Urinary bladder (tissue), 3 donors: ENCODE measurements at regions not wholly inside any gene's neighbourhood (a gene's known extent, or its start where the extent isn't known, plus 50 kb on each side); places are given as distances from the start of the nearest gene placed in this dataset.
"Not testable (repeated sequence)": the region's sequence is repeated elsewhere in the genome, so short reads cannot be mapped to it uniquely, and the experiment has no call there.

Experiments used
- DNase-seq: peaks from one replicate; pipeline ENCODE4 v3.0.0-alpha.2; 2015; ENCODE audit errors: extremely low spot score
- H3K27ac ChIP-seq: one replicate; pipeline ENCODE4 v1.5.1; 2013; ENCODE audit warnings: low read depth, mild to moderate bottlenecking, moderate library complexity
- H3K36me3 ChIP-seq: one replicate; pipeline ENCODE4 v1.6.1; 2013; ENCODE audit warnings: mild to moderate bottlenecking, moderate library complexity; ENCODE audit not compliant: insufficient read depth
- H3K4me1 ChIP-seq: one replicate; pipeline ENCODE4 v1.6.1; 2013; ENCODE audit warnings: mild to moderate bottlenecking, moderate library complexity; ENCODE audit not compliant: insufficient read depth
- H3K4me3 ChIP-seq: one replicate; pipeline ENCODE4 v1.5.1; 2013; ENCODE audit warnings: low read depth, low read length
- WGBS: extraction: QIAGEN DNeasy Blood & Tissue Kit; methylation state at CpG from one replicate; pipeline ENCODE4 v1.1.7; 2013; 5-methylcytosine and 5-hydroxymethylcytosine counted together
- donor health status: healthy with polysubstance abuse.
- donor health status: healthy.

GRCh38 chr3:8147711-8148110, 353.9 kb upstream of the LMCD1 start:
- Histone ChIP-seq H3K27ac (no peak overlapping the region), H3K4me1 (no peaks in the 10 kb centered on the region), H3K36me3 (no peaks in the 10 kb centered on the region), H3K4me3 (no peak overlapping the region)
- no peak for DNase-seq
- WGBS, result 75% methylated on average over 1 of the region's 1 CpG

- WGBS, result 74% methylated on average over 6 of the region's 6 CpGs
- DNase-seq, result no peak
Observed at GRCh38 chr3:8152821-8153418, 348.7 kb upstream of the LMCD1 start.

GRCh38 chr3:8153800-8154199, 347.8 kb upstream of the LMCD1 start:
- no peaks in the 10 kb centered on the region for H3K36me3 ChIP-seq
- DNase-seq, result no peak

More at GRCh38 chr3:8152821-8153418, 348.7 kb upstream of the LMCD1 start:
- Histone ChIP-seq H3K27ac (no peak overlapping the region), H3K36me3 (no peaks in the 10 kb centered on the region), H3K4me3 (no peak overlapping the region), H3K4me1 (no peaks in the 10 kb centered on the region)

DNA sequence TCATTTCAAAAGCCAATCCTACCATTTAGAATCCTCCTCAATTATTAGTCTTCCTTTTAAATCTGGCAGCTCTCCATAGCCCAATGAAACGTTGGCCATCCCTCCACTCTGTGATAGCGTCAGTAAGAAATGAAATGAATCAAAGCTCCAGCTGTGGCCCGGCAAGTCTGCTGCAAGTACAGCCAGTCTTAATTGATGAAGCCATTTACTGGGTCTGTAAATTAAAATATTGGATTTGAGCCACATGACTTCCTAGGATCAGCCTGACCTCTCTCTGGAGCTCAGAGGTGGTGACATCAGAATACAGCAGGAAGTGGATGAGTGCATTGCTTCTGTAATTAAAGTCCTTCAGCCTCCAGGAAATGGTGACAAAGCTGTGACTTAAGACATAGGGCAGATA, 347.0 kb upstream of the LMCD1 start:
- Histone ChIP-seq H3K4me1 (no peaks in the 10 kb centered on the region), H3K4me3 (no peak overlapping the region), H3K27ac (no peak overlapping the region), H3K36me3 (no peaks in the 10 kb centered on the region)
- no peak for DNase-seq
- WGBS, result 67% methylated on average over 3 of the region's 3 CpGs

More at GRCh38 chr3:8153800-8154199, 347.8 kb upstream of the LMCD1 start:
- Histone ChIP-seq H3K4me3 (no peak overlapping the region), H3K27ac (no peak overlapping the region), H3K4me1 (no peaks in the 10 kb centered on the region)

GRCh38 chr3:8156138-8156537, 345.5 kb upstream of the LMCD1 start:
- Histone ChIP-seq H3K4me3 (no peak overlapping the region), H3K27ac (no peak overlapping the region), H3K36me3 (no peaks in the 10 kb centered on the region), H3K4me1 (no peaks in the 10 kb centered on the region)
- WGBS, result 75% methylated on average over 6 of the region's 6 CpGs
- no peak for DNase-seq

DNA sequence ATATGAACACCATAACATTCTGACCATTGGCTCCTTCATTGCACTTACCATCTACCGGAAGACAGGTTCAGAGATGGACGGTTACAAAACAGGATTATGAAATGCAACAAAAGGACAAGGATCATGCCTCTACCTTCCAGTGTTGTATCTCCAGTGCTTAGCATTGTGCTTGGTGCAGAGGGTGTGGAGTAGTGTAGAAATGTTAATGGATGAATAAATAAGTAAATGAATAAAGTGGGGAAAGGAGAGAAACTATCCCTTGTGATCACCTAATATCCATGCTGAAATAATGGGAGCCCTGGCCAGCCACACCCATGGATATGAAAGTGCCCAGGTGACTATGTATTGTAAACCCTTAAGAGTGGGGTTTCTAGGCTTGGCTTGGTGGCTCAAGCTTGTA, 344.8 kb upstream of the LMCD1 start:
- Histone ChIP-seq H3K4me1 (no peaks in the 10 kb centered on the region), H3K36me3 (no peaks in the 10 kb centered on the region), H3K4me3 (no peak overlapping the region), H3K27ac (no peak overlapping the region)
- 94% methylated on average over 2 of the region's 2 CpGs for WGBS
- DNase-seq, result no peak

DNA sequence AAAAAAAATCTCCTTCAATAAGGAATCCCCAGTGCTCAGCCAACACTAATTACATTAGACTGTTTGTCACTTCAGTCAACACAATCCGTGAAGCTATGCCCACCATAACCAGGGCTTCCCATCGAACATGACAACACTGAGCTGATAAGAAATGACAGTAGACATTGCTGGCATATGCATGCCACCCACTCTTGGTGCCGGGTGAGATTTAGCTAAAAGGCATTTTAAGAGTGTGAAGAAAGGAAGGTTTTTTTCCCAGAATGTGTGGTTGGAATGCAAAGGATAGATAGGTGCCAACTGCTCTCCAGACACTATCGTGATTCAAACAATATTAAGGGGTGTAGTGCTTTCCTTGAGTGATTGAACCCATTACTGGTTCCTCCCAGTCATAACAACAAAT, 344.0 kb upstream of the LMCD1 start:
- H3K4me1 ChIP-seq, result no peaks in the 10 kb centered on the region
- no peak overlapping the region for H3K4me3 ChIP-seq
- H3K36me3 ChIP-seq, result no peaks in the 10 kb centered on the region
- no peak overlapping the region for H3K27ac ChIP-seq
- 83% methylated on average over 4 of the region's 4 CpGs for WGBS
- DNase-seq, result no peak

DNA sequence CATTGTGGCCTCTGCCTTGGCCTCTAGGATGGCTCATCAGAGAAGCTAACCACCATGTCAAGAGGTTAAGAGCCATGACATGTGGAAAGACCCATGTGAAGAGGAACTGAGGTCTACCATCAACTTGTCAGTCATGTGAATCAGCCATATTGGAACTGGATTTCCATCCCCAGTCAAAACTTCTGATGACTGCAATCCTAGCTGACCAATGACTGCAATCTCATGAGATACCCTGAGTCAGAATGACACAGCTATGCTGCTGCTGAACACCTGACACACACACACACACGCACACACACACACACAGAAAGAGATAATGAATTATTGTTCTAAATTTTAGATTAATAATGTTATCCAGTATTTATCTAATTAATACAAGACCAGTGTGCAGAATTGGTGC, 337.5 kb upstream of the LMCD1 start:
- no peak for DNase-seq
- Histone ChIP-seq H3K4me3 (no peak overlapping the region), H3K36me3 (no peaks in the 10 kb centered on the region), H3K4me1 (no peaks in the 10 kb centered on the region), H3K27ac (no peak overlapping the region)
- 98% methylated on average over 1 of the region's 1 CpG for WGBS

DNA sequence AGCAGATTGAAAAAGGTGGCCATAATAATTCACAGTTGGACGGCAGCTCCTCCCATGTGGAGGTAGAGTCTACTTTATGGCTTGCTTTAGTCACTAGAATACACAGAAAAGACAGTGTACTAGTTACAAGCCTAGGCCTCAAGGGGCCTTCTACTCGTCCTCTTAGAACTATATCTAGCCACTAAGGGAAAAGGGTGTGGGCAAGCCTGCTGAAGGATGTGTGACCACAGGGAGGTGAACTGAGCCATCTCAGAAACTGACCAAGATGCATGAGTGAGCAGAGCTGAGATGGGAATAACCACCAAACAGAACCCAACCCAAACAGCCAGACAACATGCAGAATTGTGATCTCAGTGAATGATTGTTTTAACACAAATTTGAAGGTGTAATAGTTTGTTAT, 335.6 kb upstream of the LMCD1 start:
- Histone ChIP-seq H3K4me3 (no peak overlapping the region), H3K36me3 (no peaks in the 10 kb centered on the region), H3K27ac (no peak overlapping the region), H3K4me1 (no peaks in the 10 kb centered on the region)
- whole genome bisulfite sequencing, result 84% methylated on average over 2 of the region's 2 CpGs
- DNase-seq, result no peak

- no peaks in the 10 kb centered on the region for H3K4me1 ChIP-seq
- 58% methylated on average over 5 of the region's 5 CpGs for WGBS
Observed at GRCh38 chr3:8170971-8171508, 330.6 kb upstream of the LMCD1 start.

GRCh38 chr3:8173892-8174291, 327.7 kb upstream of the LMCD1 start:
- H3K4me1 ChIP-seq, result no peaks in the 10 kb centered on the region
- no peak overlapping the region for H3K4me3 ChIP-seq
- H3K27ac ChIP-seq, result no peak overlapping the region
- DNase-seq, result no peak
- WGBS, result 60% methylated on average over 2 of the region's 2 CpGs
- no peaks in the 10 kb centered on the region for H3K36me3 ChIP-seq

More at GRCh38 chr3:8170971-8171508, 330.6 kb upstream of the LMCD1 start:
- H3K4me3 ChIP-seq, result no peak overlapping the region
- no peak overlapping the region for H3K27ac ChIP-seq
- no peaks in the 10 kb centered on the region for H3K36me3 ChIP-seq
- DNase-seq, result no peak

- not testable (repeated sequence) for H3K4me3 ChIP-seq, DNase-seq, H3K27ac ChIP-seq, H3K36me3 ChIP-seq, H3K4me1 ChIP-seq
- WGBS, result 91% methylated on average over 10 of the region's 10 CpGs
Observed at GRCh38 chr3:8176759-8177483, 324.7 kb upstream of the LMCD1 start.

GRCh38 chr3:8178516-8178915, 323.1 kb upstream of the LMCD1 start:
- not testable (repeated sequence) for H3K4me1 ChIP-seq, H3K36me3 ChIP-seq, DNase-seq, H3K27ac ChIP-seq, H3K4me3 ChIP-seq
- WGBS, result 82% methylated on average over 7 of the region's 7 CpGs

GRCh38 chr3:8182904-8183303, 318.7 kb upstream of the LMCD1 start:
- Histone ChIP-seq H3K27ac (no peak overlapping the region), H3K4me1 (no peaks in the 10 kb centered on the region), H3K36me3 (no peaks in the 10 kb centered on the region), H3K4me3 (no peak overlapping the region)
- WGBS, result 74% methylated on average over 1 of the region's 1 CpG
- DNase-seq, result no peak
